T-helper 1 cell (primary cell): ENCODE measurements at regions not wholly inside any gene's neighbourhood (a gene's known extent, or its start where the extent isn't known, plus 50 kb on each side); places are given as distances from the start of the nearest gene placed in this dataset.

ENCODE experiments used
- DNase-seq, 5 donors: peaks; one replicate each; pipeline ENCODE4 v3.0.0-alpha.2; 2012 to 2020

DNA sequence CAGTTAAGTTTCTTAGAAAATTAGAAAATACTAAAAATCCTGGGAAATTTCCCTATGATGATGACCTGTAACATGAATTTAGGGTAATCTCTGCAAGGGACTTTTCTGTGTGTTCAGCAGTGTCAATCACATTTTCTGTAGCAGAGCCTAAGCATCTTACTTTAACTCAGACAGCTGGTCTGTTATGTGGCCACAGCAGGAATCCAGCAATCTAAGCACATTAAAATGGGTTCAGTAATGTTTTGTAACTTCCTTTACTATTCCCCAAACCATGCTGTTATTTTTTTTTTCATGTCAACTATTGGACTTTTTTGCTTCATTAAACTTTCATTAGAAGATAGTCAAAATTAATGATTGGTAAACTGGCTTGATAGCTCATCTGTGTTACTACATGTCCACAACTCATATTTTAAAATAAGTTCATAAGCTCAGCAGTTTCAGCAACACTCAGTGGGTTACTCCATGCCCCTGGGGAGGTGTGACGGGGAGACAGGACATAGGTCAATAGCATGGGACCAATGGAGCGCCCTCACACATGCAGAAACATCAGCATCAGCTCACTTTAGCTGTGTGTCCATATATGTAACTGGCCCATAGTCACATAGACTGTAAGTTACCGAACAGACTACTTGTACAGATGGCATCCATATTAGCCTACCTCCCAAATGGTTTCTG lies 168.0 kb upstream of the PACRGL start:
- DNase-seq = no peak

DNA sequence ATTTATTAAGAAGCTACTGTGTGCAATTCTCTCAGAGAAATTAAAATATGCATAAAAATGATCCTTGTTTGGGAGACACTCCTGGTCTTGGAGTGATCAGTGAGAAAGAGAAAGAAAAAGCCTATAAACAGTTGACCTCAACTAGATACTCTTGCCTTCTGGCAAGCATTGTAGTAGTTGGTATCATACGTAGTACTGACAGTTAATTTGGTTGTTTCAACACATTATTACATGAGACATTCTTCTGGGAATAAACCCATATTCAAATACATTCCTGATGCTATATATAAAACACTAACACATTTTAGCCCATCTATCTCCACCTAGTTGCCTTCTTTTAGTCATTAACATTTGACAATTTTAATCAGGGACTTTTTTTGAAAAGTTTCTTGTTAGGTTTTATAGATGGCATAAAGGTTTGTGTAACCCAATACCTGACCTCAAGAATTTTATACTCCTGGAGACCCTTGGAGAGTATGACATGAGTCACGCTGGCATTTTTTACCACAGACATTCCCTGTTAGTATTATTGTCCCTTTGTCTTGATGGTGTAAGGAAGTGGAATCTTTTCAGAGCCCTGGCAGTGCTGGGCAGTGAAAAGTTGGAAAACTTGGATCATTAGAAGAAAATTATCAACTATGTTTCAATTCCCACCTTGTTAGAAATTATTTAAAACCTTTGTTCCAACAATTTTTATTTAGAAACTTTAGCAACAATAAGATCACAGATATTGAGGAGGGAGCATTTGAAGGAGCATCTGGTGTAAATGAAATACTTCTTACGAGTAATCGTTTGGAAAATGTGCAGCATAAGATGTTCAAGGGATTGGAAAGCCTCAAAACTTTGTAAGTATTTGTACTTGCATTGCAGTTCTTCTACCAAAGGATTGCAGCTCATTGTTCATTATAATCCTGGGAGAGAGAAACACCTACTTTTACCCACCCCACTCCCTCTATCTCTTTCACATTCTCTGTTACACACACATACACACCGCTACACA lies 167.1 kb upstream of the PACRGL start:
- DNase-seq = no peak

DNA sequence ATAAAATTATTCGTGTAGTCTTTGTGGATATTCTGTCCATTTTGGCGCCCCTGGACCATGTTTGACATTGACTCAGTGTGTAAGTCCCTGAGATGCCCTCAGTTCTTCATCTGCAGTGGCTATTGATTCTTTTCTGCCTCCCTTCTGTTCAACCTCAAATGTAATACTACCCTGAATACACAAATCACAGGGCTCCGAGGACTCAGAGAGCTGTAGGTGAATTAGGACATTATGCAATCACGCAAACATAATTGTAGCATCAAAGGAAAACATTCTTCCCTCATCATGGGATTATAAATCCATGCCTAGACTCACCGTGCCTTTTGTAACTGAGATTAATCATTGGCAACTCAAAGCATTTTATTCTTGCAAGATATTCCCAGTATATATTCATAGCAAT lies 161.4 kb upstream of the PACRGL start:
- no peak for DNase-seq

DNA sequence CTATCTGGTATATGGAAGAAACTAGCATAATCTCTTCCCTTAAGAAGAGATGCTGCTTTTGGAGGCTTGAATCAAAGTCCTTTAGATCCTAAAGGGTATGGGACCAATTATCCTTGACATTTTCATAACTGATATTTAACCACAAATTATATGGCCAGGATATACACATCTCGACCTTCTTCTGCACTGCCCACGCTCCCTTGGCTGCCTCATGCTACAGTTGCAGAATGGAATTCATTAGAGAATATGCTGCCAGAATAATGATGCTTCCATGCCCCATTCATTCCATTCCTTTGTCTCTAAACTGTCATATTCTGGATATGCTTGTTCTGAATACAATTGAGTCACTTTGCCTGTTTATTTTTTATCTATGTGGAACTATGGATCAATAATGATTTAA lies 157.1 kb upstream of the PACRGL start:
- no peak for DNase-seq

DNA sequence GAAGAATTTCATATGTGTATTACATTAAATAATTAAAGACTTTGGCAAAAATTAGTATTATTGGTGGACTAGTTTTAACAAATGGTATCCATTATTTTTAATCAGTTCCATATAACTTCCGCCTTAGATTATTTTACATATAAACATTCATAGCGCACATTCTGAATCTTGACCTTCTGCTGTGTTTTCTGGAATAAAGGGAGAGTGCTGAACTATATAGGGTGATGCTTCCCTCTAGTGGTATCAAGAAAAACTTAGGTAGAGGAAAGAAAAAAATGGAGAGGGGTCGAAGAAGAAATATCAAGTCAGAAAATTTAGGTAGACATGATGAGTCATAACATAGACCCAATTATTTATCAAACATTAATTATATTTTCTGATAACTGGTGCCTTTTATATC lies 155.6 kb upstream of the PACRGL start:
- no peak for DNase-seq

DNA sequence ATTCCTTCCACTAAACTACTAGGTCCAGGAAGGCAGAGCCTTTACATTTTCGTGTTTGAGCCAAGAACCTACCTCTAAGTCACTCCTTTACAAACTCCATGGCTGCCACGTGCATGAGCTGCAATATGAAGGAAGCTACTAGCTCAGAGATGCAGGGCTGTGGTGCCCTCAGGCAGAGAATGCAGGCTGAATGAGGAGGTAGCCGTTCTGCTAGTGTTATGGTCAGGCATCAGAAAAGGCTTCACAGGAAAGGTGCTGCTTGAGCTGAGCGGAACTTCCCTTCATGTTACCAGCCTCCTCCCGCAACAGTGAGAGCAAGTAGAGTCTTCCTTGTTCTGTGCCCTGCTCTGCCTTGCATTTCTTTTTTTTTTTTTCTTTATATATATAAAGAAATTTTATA lies 148.3 kb upstream of the PACRGL start:
- no peak for DNase-seq

DNA sequence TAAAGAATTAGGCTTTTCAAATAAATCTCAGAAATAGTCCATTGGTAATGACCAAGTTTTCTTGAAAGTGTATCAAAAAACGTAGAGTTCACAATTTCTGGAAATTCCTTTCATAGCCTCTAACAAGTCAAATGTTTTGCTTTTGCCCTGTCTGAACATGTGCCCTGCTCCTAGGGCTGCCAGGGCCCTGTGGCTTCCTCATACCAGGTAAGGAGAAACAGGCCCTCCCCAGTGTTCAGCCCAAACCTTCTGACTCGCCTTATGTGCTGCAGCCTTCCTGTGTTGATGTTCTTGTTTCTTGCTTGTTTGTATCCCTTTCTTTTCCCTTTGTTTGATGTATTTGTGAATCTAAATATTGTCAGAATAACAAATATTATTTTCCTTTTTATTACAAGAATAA lies 146.1 kb upstream of the PACRGL start:
- DNase-seq = no peak

DNA sequence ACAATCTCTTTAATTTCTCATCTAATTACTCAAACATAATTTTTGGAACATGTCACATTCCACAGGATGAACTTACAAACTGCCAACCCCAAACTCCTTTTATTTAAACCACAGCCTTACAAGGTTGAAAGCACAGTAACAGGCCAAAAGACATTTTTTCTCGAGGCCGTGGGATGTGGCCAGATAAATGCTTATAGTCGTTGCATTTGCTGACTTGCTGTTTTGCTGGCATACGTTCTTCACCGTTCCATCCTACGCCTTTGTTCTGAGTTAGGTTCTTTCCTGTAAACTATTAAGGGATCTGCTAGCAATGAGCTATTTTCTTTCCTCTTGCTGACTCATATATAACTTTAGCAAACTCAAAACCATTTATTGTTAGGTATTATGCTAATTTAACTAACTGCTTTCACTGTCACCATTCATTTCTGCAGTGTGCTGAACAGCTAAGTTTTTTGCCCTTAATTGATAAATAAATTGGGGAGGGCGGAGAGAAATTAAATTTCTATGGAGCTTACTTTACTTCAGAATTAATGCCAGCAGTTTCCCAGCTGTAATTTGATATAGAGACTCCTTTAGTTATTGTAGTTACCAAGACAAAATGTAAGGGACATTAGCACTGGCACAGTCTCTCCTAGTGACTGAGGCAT lies 135.1 kb upstream of the PACRGL start:
- no peak for DNase-seq

DNA sequence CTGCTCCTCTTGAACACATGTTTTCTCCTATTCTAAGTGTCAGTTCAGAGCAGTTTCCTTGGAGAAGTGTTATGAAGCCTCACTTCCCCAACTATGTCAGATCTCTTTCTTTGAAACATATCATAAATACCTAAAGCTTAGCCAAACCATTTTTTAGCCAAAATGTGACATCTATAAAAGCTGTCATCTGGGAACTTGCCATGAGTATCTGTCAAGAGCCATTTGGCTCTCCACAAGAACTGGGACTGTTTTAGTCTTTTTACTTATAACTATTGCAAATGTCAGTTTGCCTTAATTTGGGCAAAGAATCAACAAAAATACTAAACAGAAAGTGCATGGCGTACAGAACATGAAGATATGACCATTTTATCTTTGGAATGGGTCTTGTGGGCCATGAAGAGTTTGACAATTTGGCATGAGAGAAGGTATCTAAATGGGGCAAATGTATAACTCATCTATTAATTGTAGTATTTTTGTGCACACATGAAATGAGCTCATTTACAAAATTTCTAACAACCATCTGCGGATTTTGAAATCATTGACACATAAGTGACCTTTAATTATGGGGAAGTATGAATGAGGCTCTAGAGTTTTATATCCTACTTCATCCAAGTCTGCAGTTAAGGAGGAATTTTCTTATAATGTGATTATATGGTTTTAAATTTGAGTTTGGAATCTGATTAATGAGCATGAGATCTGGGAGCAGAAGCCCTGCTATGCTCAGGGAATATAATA lies 129.1 kb upstream of the PACRGL start:
- no peak for DNase-seq

DNA sequence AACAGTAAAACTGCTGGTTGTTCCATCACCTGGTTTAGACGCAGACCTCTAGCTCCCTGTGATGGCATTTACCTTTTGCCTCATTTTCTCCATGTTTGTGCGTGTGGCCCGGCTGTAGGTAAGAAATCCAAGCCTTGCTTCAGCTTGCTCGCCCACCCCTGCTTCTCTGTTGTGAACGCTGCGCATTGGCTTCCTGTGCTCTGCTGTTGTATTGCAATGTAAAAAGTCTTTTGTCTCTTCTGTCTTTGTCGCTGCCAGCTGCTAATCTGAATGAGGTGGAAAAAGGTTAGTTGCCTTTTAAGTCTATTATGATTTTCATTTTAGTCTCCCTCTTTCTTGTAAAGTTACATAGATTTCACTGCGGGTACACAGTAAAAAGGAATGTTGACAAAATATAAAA lies 127.3 kb upstream of the PACRGL start:
- DNase-seq = no peak

DNA sequence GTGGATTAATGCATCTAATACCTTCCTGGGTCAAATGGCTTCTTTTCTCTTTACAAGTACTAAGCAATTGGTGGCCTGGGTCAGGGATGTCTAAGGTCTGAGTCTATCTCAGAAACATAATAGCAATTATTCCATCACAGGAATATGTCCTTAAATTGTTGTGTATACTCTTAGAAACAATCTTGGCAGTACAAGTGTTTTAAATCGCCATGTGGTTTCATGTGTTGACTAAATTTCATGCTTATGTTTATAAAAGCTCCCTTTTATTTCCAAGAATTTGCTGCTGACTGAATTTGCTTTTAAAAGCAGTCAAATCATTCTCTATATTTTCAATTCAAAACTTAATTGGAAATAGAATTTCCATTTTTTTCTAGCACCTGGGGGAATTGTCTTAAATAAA lies 125.3 kb upstream of the PACRGL start:
- no peak for DNase-seq

DNA sequence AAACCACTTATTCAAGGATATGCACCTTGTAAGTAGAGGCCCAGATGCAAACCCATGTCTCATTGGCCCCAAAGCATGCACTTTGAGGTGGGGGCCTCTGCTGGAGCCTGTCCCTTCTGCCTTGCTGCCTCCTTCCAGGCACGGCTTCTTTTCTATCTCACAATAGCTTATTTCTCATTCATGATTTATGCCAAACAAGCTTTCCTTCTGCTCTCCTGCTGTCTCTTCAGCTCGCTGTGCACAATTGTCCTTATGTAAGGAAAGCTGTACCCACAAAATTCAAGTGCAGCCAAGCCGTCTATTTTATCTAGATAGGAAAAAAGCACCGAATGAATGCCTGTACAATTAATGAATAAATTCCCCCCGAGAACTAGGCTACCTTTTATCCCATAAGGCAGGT lies 124.8 kb upstream of the PACRGL start:
- no peak for DNase-seq

DNA sequence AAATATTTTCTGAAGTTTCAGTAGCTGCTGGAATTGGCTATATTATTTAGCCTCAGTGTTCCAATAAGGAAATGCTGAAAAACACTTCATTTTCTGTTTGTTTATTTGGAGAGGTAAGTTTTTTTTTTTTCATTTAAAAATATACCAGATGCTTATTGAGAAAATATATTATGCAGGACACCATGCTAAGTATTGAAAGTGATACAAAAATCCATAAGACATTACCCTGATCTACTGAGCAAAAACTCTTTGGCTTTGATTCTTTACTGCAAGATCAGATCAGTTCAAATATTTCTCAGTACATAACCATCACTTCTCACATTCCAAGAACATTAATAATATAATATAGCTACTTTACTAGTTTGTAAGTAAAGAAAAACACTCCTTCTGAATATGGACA lies 123.4 kb upstream of the PACRGL start:
- no peak for DNase-seq

DNA sequence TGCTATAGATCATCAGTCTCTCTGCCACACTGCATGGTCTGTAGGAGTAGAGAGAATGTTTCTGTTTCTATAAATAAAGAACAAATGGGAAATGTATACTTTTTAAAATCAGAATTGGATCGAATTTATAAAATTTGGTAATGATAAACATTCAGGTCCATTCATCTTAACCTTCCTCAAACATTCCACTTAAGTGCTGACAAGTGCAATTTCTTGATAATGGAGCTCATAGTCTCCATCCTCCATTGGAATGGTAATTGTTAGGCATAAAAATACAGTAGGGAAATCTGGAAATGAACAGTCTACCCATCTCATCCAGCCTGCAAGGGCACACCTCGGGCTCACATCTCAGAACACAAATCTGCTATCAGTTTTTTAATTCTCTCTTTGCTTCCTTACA lies 122.6 kb upstream of the PACRGL start:
- DNase-seq = no peak

DNA sequence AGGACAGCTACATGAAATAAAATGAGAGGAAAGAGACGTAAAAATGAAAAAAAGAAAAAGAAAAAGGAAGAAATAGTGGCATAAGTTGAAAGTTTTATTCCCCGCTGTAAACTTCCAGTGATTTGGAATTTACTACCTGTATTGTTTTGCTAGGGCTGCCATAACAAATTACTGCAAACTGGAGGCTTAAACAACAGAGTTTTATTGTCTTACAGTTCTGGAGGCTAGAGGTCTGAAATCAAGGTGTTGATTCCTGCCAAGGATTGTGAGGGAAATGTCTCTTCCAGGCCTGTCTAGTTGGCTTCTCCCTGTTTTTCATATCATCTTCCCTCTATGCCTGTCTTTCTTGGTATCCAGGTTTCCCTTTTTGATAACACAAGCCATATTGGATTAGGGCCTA lies 119.4 kb upstream of the PACRGL start:
- DNase-seq = no peak

DNA sequence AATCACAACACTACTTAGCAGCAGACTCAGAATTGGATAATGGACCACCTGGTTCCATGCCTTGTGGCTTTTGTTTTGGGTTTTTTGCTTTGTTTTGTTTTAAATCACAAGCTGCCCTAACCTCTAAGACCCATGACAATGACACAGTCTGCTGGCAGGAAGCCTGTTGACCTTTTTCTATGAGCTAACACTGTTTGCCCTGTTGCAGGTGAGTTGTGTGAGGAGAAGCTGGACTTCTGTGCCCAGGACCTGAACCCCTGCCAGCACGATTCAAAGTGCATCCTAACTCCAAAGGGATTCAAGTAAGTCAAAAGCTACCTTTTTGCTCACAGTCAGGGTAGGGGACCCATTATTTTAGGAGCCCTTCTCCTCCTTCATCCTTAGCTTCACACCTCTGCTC lies 110.8 kb upstream of the PACRGL start:
- no peak for DNase-seq

DNA sequence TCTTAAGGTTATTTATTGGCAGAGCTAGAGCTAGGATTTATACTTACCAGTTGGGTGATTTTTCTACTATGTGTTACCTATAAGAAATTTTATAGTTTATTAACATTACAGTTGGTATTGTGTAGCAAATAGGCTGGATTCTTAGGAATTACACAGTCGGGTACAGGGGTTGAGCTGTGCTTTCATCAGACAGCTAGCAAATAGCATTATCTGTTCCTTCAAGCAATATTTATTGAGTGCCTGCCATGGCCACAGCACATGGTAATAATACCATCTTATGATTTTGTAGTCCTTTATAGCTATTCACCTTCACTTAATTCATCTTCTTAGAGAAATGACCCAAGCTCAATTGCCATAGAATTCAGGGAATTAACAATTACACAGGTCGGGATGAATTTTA lies 109.4 kb upstream of the PACRGL start:
- DNase-seq = no peak

DNA sequence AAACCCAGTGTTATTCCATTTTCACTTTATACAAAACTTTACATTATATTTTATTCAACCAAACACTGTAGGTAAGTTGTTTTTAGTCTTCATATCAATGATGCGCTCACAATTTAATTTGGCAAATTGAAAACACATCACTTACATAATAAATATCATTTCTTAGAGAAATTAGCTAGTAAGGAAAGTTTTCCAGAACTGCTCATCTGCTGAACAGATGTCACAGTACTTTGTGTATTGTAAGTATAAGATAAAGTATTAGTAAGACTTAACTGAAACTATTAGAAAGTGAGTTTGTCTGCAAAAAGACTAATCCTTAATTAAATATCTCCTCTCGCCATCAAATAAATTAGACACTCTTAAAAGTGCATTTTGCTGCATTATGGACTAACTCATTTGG lies 108.7 kb upstream of the PACRGL start:
- no peak for DNase-seq

DNA sequence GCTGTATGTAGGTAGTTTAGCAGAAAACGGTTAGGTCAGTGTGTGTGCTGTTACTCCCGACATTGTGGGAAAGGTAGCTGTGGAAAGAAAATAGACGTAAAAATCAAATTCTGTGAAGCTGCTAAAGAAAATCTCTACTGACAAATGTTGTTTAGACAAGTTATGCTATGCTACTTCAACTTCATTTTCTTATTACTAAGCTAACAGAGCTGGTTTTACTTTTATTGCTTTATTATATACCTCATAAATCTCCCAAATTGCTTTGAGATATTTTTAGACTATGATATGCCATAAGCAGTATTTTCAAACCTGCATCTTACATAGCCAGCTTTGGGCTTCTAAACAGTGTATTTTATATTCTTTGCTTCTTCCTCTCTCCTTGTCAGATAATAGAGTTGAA lies 108.2 kb upstream of the PACRGL start:
- no peak for DNase-seq

DNA sequence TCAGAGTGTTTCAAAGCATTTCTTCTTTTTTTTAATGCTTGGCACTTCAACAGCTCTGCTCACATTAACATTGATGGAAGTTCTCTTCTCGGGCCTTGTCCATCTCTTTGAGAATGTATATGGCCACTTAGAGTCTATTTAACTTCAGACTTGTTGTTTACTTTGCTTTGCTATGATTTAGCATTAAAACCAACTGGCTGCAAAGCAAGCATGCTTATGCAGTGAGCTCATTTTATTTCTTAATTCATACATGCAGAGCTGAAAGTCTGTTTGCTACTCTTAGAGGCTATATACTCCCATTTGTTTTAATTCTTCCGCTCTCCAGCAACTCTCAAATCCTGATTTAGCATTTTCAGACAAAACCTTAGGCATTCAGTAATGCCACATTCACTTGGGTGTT lies 107.6 kb upstream of the PACRGL start:
- DNase-seq = no peak

DNA sequence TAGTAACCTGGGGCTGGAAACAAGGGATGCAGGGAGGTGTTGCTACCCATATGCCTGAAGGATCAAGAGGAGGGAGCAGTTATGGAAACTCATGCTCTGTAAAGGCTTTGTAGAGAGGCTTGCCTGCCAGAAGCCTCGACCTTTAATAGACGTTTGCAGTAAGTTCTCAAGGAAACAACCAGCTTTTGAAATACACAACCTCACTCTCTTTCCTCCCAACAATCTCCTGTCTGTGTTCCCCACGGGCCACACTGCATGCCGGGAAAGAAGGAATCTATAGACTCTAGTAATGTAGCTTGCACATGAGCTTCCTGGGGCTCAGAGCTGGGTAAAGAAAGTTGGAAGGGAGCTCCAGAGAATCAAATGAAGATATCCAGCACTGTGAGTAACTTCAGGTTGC lies 101.6 kb upstream of the PACRGL start:
- DNase-seq = no peak

DNA sequence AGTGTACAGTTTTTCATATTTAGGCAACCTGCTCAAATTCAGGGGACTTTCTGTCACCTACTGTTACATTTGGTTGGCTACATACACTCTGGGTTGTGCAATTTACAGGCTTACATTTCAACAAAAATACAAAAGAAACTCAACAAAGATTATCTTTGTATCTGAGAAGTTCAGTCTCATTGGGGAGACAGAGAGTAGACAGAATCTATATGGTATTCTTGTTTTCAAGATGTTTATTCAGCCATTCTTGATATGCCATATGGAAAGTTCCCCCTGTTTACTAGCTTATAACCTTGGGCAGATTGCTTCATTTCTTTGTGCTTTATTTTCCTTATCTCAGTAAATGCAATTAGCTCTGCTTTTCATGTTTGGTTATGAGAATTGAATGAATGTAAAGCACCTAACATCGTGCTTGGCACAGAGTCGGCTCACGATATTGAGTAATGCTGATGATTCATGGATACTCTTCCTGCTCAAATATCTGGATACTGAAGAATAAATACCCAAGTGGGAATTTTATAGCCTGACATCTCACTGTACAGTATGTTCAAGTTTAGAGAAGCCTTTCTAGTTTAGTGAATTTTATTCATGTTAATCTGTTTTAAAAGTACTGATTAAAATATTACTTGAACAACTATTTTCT lies 96.5 kb upstream of the PACRGL start:
- DNase-seq = no peak

DNA sequence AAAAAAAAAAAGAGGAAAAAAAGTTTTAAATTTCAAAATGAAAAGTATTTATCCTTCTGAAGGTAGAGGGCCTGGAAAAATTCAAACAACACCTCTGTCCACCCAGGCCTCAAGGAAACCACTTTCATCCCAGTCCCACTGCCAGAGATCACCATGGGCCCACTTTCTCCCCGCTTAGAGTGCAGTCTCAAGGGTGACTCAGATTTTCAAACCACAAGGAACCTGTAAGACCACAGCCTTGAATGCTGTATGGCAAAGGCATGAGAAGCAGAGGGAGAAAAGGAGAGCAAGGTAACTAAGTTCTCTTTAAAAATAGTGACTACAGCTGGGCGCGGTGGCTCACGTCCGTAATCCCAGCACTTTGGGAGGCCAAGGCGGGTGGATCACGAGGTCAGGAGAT lies 87.9 kb upstream of the PACRGL start:
- DNase-seq = no peak
